OCI-LY3 (cell line): ENCODE measurements at regions not wholly inside any gene's neighbourhood (a gene's known extent, or its start where the extent isn't known, plus 50 kb on each side); places are given as distances from the start of the nearest gene placed in this dataset.

ENCODE experiments used
- CTCF ChIP-seq: fragments of 200-600, 300-600 bp; sonication (generic); IDR thresholded peaks from 2 replicates; pipeline ENCODE4 v1.5.1; 2014; ENCODE audit warnings: antibody characterized with exemption, low read length, low read depth
- EZH2phosphoT487 ChIP-seq: fragments of 200-600 bp; shearing (Covaris generic); IDR thresholded peaks from 2 replicates; pipeline ENCODE4 v1.6.1; 2018; ENCODE audit warnings: antibody characterized with exemption, mixed run types, low read depth

GRCh38 chr3:180538493-180538892, 63.5 kb upstream of the TTC14 start:
- TF ChIP-seq CTCF (no peak), EZH2phosphoT487 (no peak)
